ENCODE measurements at regions not wholly inside any gene's neighbourhood (a gene's known extent, or its start where the extent isn't known, plus 50 kb on each side); places are given as distances from the start of the nearest gene placed in this dataset.

GRCh38 chr4:74627093-74627492, 167.2 kb downstream of the BTC start:
- TF ChIP-seq CTCF (IDR thresholded peaks at IDR 0.05; ENCODE audit: insufficient read depth, low read depth, low read length) (no peak), EZH2 (IDR thresholded peaks at IDR 0.05; ENCODE audit: insufficient read depth, low read length) (no peak)
